Astrocyte of the hippocampus (primary cell): ENCODE measurements at regions not wholly inside any gene's neighbourhood (a gene's known extent, or its start where the extent isn't known, plus 50 kb on each side); places are given as distances from the start of the nearest gene placed in this dataset.

Source experiments
- DNase-seq: peaks from one replicate; pipeline ENCODE4 v3.0.0; 2011; ENCODE audit warnings: low read depth, low spot score

DNA sequence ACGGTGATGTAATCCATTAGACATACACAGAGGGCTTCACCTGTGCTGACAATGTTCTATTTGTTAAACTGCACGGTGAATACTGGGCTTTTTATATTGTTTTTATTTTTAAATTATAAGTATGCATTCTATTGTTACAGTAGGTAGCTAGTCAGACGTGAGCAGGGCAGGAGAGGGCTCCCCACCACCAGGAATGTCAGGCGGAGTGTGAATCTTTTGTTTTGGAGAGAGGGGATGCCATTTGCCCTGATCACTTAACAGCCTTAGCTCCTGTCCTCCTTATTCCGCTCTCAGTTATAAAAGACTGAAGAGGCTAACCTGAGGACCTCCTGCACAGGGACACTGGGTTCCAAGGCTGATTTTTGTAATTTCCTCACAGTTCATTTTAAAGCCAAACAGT is 151.6 kb upstream of the TAPT1 start:
- DNase-seq: no peak

DNA sequence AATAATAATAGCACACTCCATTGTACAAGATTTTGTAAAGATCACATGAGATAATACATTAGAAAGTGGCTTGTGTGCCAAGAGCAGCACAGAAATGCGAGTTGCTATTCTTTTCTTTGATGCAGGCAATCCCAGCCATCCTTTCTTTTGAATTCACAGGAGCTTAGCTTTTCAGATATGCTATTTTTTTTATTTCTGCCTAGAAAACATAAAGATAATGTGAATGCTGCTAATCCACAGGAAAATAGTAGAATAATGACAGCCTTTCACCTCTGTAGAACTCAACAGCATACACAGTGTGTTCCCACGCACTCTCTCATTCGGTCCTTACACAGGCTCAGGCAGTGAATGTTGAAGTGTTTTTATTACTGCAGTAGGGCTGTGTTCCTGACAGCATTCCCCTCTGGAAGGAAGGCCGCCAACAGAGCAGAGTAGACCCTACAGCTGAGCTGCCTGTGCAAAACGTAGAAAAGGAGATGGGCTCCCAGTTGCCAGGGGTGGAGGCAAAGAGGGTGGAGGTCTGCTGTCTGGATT is 138.8 kb upstream of the TAPT1 start:
- DNase-seq: no peak

DNA sequence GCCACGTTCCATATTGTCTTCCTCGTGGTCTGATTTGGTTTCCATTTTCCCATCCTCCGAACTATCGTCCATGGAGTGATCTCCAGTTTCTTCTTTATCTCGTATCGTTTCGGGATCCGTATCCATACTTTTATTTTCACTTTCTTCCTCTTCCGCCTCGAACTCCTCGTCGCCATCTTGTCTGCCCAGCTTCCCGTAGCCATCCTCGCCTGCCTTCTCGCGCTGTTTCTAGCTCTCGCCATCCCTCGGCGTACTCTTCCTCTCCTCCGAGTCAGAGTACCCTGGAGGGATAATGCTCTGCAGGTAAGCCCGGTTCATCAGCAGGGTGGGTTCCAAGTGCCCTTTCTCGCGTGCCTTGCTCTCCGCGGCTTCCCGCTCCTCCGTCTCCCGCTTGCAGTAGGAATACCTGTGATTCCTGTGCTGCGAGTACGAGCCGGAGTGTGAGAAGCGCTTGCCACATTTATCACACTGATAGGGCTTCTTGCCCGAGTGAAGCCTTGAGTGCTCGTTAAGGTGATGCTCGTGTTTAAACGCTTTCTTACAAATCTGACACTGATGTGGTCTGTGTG is 134.5 kb upstream of the TAPT1 start:
- no peak for DNase-seq

DNA sequence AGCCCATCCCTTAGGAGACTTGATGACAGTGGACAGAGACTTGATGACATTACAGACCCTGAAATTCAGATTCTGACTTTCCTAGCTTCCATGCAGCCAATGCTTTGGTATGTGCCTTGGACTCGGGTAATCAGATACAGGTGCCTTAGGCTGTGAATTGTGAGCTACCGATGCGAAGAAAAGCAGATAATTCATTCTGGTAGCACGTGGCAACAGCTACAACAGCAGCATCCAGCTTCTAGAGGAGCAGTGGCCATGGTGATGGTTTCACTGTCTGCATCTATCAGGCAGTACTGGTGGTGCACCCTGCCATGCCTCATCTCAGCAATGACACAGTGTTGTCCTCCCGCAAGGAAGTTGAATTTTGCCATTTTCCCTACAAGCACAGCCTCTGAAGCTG is 126.9 kb upstream of the TAPT1 start:
- no peak for DNase-seq

DNA sequence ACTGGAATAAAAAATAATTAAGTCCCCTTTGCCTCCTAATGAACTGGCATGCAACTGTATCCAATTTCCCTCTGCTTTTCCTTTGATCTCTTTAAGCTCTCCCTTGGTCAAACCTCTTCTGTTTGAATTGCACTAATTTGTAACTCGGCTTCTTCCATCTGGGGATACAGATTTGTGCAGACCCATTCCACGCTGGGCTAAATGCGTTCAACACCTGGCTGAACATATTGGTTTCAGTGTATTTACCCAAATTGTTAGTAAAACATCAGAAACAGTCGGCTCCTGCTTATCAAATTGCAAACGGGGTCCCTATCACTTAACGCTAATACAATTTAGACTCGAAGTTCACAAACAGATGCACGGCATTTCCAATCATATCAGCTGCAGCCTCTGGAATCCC is 124.9 kb upstream of the TAPT1 start:
- no peak for DNase-seq

DNA sequence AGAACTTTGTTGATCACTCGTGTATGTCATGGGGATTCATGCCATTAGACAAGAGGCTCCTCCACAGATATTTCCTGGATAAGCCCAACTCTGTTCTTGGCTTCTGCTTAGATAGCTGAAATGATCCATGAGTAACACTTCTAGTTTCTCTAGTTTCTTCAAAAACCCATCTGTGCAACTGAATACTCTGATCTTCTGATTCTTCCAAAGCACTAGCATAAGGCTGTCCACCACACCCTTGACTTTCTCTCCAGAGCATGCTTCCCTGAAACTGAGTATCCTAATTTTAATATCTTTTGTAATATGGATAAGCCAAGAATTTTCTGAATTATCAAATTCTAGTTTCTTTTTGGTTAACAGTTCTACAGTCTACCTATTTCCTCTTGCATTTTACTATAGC is 118.6 kb upstream of the TAPT1 start:
- no peak for DNase-seq

DNA sequence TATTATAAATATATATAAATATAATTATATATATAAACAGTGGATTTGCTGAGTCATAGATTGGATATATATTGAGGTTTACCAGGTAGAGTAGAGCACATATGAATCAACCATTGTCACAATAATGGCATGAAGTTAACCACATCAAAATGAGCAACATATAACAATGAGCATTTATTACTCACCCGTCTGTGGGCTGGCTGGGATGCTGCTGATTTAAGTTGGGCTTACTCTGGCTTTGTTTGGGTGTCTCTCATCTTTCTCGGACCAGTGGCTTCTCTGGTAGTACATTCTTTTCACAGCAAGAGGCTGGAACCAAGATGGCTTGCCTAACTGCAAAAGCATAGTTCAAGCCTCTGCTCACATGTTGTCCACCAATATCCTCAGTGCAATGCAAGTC is 111.7 kb upstream of the TAPT1 start:
- peak; percentile 72 for DNase-seq

DNA sequence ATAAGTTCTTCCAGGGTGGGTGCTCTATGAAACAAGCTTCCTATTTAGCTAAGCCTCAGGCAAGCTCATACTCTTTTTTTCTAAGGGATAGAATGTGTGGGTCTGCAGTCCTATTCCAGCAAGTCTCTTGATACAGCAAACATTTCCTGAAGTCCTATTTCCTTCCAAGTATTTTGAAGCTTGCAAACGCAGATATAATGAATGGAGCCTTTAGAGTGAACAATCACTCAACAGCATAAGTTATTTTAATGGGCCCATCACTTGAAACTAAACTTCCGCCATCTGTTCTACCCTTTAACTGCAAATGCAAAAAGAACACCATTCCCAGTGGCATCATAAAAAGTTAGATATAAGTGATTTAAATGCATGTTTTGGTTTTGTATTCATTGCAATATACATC is 108.3 kb upstream of the TAPT1 start:
- DNase-seq: no peak

DNA sequence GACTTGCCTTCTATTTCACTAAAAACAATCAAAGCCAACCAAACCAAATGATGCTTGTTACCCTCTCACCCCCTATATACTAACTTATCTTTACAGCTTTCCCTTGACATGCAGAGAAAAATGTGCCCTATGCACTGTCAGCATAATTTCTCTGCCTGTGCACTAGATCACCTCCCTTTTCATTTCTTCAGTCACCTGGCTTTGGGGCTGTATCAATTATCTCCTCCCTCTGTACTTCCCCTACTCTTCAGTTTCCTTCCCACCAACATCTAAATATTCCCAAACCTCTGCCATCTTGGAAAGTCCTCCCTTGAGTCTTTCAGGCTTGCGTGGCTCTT is 103.5 kb upstream of the TAPT1 start:
- DNase-seq: no peak

DNA sequence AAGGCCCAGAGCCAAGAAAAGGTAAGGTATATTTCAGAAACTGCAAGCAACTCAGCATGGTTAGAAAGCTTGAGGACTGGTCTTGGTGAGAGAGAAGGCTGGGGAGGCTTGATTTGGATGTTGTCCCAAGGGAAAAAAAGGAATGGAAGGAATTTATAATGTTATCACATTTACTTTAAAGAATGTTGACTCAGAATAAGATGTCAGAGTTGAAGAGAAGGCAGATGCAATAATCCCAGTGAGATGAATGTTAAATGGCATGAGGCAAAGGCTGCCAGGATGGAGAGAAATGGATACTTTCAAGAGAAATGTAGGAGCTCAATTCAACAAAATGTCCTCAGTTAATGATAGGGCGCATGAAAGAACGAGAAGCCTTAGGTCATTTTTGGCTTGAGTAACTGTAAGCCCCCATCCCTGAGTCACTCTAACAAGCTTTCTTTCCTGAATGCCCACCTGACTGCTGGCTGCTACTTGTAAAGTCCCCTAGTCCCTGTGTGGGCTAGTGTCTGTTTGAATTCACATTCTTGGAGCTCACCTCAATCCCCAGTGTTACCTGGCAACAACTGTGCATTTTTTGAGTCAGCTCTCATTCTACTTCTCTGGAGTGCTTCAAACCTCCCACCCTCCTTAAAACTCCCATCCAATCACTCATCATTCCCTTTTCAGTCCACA is 103.0 kb upstream of the TAPT1 start:
- DNase-seq: peak; percentile 58

DNA sequence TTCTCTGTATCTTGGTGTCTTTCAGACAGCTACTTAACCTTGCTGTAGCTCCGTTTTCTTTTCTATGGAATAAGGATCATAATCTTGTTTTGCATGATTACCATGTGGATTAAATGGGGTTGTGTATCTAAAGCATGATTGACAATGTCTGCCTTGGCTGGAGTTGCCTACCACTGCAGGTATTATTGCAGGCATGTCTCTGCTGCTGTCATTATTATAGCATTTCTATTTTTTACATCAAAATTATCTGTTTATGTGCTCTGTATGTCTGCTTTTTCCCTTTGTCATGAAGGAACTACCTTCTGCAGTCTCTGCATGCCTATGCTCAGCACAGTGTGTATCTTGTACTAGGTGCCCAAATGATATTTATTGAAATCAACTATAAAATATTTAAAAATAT is 95.9 kb upstream of the TAPT1 start:
- no peak for DNase-seq

DNA sequence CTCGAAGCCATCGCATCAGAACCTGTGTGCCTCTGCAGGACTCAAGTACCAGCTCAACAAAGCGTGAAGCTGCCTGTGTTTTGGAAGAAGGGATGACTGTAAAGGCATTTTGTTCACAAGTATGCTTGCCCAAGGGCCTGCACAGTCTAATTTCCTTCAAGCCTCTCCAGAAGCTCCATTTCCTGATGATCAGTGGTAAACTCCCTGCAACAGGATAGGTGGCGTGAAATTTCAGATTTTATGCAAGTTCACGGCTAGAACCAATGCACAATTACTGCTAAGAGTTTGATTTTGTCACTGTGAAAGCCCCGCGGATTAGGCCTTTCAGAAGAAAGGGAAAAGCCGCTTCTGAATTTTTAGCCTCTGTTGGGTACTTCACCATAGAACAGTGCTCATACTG is 89.2 kb upstream of the TAPT1 start:
- no peak for DNase-seq

DNA sequence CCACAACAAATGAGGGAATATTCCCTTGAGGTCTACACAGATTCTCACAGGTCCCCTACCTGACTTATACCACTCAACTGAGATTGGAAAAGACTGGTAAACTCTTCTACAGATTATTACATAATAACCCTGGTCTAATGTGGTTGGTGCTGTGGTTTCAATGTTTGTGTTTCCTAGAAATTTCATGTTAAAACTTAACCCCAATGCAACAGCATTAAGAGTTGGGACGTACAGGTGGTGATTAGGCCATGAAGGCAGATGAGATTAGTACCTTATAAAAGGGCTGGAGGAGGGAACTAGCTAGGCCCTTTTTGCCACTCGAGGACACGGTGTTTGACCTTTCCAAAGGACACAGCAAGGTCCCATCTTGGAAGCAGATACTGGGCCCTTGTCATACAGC is 84.3 kb upstream of the TAPT1 start:
- DNase-seq: no peak

DNA sequence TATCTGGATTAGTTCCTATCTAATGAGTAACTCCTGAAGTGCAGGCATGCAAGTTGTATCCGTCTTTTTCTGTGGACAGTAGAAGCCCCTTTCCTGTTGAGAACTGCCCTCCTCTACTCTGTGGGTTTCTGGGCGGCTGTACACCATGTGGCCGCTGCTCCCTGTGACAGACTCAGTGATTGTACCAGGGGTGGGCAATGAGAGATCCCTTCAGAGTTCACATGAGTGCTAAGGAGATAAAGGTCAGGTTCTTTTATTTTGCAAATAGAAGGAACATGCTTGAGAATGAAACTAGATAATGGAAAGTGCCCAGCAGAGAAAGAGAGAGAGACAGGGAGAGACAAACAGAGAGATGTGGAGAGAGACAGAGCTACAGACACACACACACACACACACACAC is 76.4 kb upstream of the TAPT1 start:
- no peak for DNase-seq

DNA sequence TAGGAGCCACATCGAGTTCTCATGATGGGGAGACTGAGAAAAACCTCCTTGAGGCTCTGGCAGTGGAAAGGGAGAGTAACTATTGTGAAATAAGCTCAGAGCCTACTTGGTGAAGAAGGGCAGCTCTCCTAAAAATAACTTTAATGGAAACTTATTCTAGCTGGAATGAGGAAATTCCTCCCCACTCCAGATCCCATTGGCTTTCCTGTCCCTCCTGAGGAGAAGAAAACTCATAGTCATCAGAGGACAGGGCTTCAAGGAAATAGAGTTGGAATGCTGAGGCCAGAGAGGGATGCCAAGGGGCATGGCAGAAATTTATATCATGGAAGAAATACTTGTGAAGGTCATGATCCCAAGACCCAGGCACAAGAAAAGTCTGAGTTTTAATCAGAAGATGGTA is 70.7 kb upstream of the TAPT1 start:
- DNase-seq: no peak

DNA sequence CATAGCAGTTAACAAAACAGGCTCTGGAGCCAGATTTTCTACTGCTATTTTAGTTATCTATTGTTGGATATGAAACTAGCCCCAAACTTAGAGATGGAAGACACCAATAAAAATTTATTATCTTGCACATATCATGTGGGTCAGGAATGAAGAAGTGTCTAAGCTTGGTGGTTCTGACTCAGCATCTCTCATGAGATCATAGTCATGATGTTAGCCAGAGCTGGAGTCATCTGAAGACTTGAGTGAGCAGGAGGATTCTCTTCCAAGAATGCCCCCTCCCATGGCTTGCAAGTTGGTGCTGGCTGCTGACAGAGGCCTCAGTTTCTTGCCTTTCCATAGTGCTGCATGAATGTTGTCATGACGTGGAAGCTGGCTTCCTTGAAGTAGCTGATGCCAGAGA is 68.2 kb upstream of the TAPT1 start:
- no peak for DNase-seq

DNA sequence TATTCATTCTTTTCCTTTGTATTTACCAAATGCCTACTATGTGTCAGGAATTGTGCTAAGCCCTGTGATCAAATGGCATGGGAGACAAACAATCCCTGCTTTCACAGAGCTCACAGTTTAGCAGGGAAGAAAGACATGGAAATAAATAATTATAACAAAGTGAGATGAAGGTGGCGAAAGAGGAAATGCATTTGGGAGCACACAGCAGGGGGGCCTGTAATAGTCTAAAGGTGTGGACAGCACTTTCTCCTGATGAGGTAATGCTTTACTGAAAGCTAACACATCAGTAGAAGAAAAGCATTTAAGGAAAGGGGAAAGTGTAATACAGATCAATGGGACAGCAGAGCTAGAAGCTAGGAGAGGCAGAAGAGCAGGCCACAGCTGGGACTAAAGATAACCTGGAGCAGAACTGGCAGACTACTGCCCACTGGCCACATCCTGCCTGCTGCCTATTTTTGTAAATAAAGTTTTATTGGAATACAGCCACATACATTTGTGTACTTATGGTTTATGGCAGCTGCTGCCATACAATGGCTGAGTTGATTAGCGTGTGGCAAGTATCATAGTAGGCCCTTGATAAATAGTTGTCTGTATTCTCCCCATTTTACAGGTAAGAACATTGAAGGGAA is 67.1 kb upstream of the TAPT1 start:
- no peak for DNase-seq

DNA sequence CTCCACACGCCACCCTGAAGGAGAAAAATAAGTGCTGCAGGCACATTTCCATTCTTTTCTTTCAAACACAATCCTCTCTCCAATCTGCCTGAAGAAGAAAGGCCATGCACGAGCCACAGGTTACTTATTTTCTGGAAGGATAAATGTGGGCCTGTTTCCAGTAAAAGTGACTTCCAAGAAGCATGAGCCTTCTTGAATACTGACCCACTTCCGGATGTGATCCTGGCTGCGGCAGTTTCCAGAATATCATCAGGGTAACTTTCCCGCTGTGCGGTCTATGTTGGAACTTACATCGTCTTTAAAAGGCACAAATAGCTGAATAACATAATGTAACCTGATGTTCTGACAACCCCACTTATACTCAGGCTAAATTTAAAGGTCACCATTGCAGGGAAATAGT is 66.3 kb upstream of the TAPT1 start:
- DNase-seq: no peak

DNA sequence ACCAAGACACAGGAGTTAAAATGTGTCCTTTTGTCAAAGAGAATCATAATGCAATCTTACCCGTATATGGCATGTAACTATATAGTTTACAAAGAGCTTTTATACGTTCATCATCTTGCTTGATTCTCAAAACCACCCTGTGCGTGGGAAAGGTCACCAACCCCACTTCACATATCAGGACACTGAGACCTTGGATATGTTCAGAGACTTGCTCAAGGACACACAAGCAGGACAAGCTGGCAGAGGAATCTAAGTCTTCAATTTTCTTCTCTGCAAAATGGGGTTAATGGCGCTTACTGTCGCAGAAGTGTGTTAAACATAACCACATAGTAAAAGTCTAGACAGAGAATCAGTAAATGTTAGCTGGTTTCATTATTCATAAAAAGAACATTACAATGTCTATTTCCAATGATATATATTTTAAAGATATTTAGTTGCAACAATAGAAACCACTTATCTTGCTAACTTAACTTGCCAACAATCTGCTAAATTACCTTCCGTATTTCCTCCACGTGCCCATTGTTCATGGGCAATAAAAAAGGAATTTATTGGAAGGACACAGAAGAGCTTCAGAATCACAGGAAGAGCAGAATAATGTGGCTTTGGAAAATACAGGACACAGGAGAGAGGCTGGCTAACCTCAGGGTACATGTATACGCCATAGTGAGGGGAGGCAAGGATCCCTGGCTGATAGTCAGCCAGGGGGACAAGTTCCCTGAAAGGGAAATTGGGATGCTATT is 64.6 kb upstream of the TAPT1 start:
- no peak for DNase-seq

DNA sequence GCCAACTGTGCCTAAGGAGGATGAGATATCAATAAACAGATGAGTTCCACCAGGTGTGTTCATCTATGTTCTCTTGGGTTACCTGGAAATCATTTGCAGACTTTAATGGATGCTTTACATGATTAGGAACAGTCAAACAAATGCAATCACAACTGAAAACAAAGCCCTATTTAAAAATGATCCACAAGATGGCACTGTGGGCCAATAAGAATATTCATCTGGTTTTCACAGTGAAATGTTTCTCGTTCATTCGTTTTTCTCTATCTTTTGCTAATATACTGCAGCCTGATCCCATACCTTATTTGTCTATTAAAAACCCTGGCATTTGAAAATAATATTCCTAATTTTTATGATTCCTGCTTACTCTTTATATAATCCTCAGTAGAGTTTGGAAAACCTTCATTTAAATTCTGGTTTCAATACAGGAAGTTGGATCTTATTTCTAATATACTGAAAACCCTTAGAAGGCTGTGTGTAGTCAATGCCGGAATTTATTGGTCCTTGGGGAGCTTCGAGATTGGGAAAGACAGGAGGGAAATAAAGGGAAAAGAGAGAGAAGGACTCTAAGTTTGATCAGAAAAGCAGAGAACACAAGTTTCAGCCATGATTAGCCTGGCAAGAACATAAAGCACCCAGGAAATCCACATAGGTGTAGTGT is 63.8 kb upstream of the TAPT1 start:
- peak; percentile 64 for DNase-seq

DNA sequence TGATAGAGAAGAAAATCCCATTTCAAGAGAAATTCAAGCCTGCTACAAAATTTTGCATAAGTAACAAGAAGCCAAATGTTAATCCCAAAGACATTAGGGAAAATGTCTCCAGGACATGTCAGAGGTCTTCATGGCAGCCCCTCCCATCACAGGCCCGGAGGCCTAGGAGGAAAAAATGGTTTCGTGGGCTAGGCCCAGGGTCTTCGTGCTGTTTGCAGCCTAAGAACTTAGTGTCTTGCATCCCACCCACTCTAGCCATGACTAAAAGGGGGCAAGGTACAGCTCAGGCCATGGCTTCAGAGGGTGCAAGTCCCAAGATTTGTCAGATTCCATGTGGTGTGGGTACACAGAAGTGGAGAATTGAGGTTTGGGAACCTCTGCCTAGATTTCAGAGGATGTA is 57.8 kb upstream of the TAPT1 start:
- DNase-seq: no peak

DNA sequence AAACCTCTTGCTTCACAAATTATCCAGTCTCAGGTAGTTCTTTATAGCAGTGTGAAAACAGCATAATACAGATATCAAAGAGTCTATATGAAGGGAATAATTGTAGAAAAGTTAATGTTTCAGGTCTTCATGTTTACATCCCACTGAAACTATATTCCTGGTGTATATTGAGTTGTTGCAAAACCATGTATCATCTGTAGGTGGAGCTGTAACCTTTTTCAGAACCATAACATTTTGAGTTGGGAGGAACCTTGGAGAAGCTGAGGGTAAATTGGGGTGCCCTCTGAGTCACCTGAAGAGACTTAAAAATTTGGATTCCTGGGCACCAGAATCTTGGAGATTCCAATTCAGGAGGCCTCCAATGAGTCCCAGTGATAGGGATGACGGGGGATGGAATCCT is 51.9 kb upstream of the TAPT1 start:
- no peak for DNase-seq
